Right atrium auricular region (tissue), 2 donors: ENCODE measurements at regions not wholly inside any gene's neighbourhood (a gene's known extent, or its start where the extent isn't known, plus 50 kb on each side); places are given as distances from the start of the nearest gene placed in this dataset.

Source experiments
- DNase-seq: peaks from one replicate; pipeline ENCODE4 v3.0.0-alpha.2; 2019; ENCODE audit warnings: low spot score
- H3K27ac ChIP-seq, 2 donors: fragments of 200-600 bp; sonication (generic); 1 replicate in 1 of 2; 2 replicates in 1 of 2; pipeline ENCODE4 v1.5.1; 2016 to 2019
- H3K27me3 ChIP-seq, 2 donors: fragments of 200-600 bp; sonication (generic); one replicate each; pipeline versions ENCODE4 v1.5.1 to v1.6.0; 2017 to 2019
- H3K36me3 ChIP-seq: fragments of 200-600 bp; sonication (generic); one replicate; pipeline ENCODE4 v1.5.1; 2016
- H3K4me1 ChIP-seq, 2 donors: fragments of 200-600 bp; sonication (generic); one replicate each; pipeline versions ENCODE4 v1.5.1 to v1.6.0; 2017 to 2019
- H3K4me3 ChIP-seq, 2 donors: fragments of 200-600 bp; sonication (generic); 1 replicate in 1 of 2; 2 replicates in 1 of 2; pipeline ENCODE4 v1.5.1; 2017 to 2019; ENCODE audit warnings: mild to moderate bottlenecking in 1 of 2, moderate library complexity in 1 of 2
- H3K9me3 ChIP-seq, 2 donors: fragments of 200-600 bp; sonication (generic); one replicate each; pipeline ENCODE4 v1.5.1; 2019
- CTCF ChIP-seq, 2 donors: fragments of 200-600 bp; sonication (generic); IDR thresholded peaks; one replicate each; pipeline ENCODE4 v1.5.1; 2019; ENCODE audit warnings: antibody characterized with exemption in 2 of 2

DNA sequence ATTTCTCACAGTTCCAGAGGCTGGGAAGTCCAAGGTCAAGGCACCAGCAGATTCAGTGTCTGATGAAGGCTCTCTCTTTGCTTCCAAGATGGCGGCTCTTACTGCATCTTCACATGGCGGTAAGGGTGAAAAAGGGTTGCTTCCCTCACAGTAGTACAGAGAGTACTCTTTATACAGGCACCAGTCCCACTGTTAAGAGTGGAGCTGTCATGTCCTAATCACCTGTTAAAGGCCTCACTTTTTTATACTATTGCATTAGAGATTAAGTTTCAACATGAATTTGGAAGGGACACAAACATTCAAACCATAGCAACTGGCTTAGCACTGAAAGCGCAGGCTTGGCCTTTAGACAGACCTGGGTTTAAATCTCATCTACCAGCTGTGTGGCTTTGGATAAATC is 50.0 kb upstream of the TCL1A start:
- DNase-seq, result no peak
- H3K4me3 ChIP-seq, result no peak overlapping the region
- no peaks in the 10 kb centered on the region for H3K27me3 ChIP-seq
- no peaks in the 10 kb centered on the region for H3K36me3 ChIP-seq
- H3K27ac ChIP-seq, result no peak overlapping the region
- no peaks in the 10 kb centered on the region for H3K9me3 ChIP-seq
- no peak for TF ChIP-seq CTCF (IDR thresholded peaks at IDR 0.05)
- no peaks in the 10 kb centered on the region for H3K4me1 ChIP-seq
